Mammary epithelial cell (primary cell): ENCODE measurements at regions not wholly inside any gene's neighbourhood (a gene's known extent, or its start where the extent isn't known, plus 50 kb on each side); places are given as distances from the start of the nearest gene placed in this dataset.

Source experiments
- CTCF ChIP-seq, 2 donors: IDR thresholded peaks in 1 of 2; conservative IDR thresholded peaks in 1 of 2; 2 replicates each; pipeline ENCODE4 v1.5.1; 2011 to 2012; ENCODE audit warnings: inconsistent platforms in 2 of 2, low read length in 2 of 2, mild to moderate bottlenecking in 2 of 2, control low read depth in 1 of 2, low read depth in 1 of 2; ENCODE audit not compliant: insufficient read depth in 1 of 2; ENCODE audit errors: extremely low read depth in 1 of 2
- EZH2 ChIP-seq: IDR thresholded peaks from 2 replicates; pipeline ENCODE4 v1.6.1; 2012; ENCODE audit warnings: low read length, inconsistent platforms, borderline replicate concordance

- no peak for TF ChIP-seq CTCF (conservative IDR thresholded peaks at IDR 0.05 in 1 of 2, IDR thresholded peaks at IDR 0.05 in 1 of 2; ENCODE audit: extremely low read depth in 1 of 2, insufficient read depth in 1 of 2, low read depth in 1 of 2, low read length in 2 of 2)
- no peak for TF ChIP-seq EZH2
Measured at GRCh38 chr5:101418713-101419118, 515.6 kb upstream of the ST8SIA4 start.
